SK-N-SH (cell line): ENCODE measurements at regions not wholly inside any gene's neighbourhood (a gene's known extent, or its start where the extent isn't known, plus 50 kb on each side); places are given as distances from the start of the nearest gene placed in this dataset.

Source experiments
- small RNA-seq, 7 experiments: library from RNA; depleted of rRNA; stranded (forward); fragments of <200 nt; gene quantifications; one replicate each; pipeline ENCODE3, GENCODE V24; 2012

Small RNAs in the stretch of these regions (small RNA-seq; reads per million reads assigned to genes)
- 0 to 0.13 (median 0) reads per million in 7 experiments for gene RN7SL636P
